Right lobe of liver (tissue), 4 donors: ENCODE measurements at regions not wholly inside any gene's neighbourhood (a gene's known extent, or its start where the extent isn't known, plus 50 kb on each side); places are given as distances from the start of the nearest gene placed in this dataset.

Experiments used
- POLR2A ChIP-seq: fragments of 450-650 bp; IDR thresholded peaks from one replicate; pipeline ENCODE4 v1.6.1; 2017; ENCODE audit warnings: antibody characterized with exemption, mild to moderate bottlenecking
- TF ChIP-seq, protein P1 (sequence below), 4 donors: fragments of 200-600 bp in 3 of 4; fragments of 450-650 bp in 1 of 4; IDR thresholded peaks; one replicate each; pipeline versions ENCODE4 v1.5.1 to v1.8.0; 2016 to 2022; ENCODE audit warnings: antibody characterized with exemption in 4 of 4, mild to moderate bottlenecking in 2 of 4
- donor health status: DM: no; HTN: no; CAD: no.
- donor health status: DM: no; HTN: no; CAD: no.
- donor health status: DM: no; HTN: yes; CAD: no.

DNA sequence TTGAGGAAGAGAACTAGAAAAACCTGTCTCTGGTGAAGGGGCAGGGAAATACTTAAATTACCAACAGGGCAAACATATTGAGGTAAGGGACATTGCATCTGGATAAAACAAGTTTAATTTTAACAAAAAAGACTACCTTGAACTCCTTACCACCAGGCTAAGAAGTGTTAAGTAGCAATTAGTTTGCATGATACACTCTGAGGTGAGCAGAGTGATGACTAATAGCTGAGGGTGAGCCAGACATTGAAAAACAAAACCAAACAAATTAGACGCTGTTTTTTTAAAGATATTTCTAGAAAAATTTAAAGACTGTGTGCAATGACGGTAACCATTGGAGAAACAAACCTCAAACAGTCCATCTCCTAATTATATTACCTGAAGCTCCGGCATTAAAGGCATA is 105.9 kb downstream of the ANKRD7 start:
- TF ChIP-seq POLR2A: no peak
- TF ChIP-seq, protein P1, sequence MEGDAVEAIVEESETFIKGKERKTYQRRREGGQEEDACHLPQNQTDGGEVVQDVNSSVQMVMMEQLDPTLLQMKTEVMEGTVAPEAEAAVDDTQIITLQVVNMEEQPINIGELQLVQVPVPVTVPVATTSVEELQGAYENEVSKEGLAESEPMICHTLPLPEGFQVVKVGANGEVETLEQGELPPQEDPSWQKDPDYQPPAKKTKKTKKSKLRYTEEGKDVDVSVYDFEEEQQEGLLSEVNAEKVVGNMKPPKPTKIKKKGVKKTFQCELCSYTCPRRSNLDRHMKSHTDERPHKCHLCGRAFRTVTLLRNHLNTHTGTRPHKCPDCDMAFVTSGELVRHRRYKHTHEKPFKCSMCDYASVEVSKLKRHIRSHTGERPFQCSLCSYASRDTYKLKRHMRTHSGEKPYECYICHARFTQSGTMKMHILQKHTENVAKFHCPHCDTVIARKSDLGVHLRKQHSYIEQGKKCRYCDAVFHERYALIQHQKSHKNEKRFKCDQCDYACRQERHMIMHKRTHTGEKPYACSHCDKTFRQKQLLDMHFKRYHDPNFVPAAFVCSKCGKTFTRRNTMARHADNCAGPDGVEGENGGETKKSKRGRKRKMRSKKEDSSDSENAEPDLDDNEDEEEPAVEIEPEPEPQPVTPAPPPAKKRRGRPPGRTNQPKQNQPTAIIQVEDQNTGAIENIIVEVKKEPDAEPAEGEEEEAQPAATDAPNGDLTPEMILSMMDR (IDR thresholded peaks at IDR 0.05): no peak
